ENCODE measurements at regions not wholly inside any gene's neighbourhood (a gene's known extent, or its start where the extent isn't known, plus 50 kb on each side); places are given as distances from the start of the nearest gene placed in this dataset.

- TF ChIP-seq CTCF (IDR thresholded peaks at IDR 0.05; ENCODE audit: low read depth, low read length, poor library complexity, severe bottlenecking) (no peak), EZH2phosphoT487 (IDR thresholded peaks at IDR 0.05; ENCODE audit: borderline replicate concordance, low read length) (no peak)
These were observed 156.3 kb downstream of the TMX1 start for GRCh38 chr14:51396222-51396815.

Data from DOHH2 (cell line).